IMR-90 (cell line): ENCODE measurements at regions not wholly inside any gene's neighbourhood (a gene's known extent, or its start where the extent isn't known, plus 50 kb on each side); places are given as distances from the start of the nearest gene placed in this dataset.

ENCODE experiments used
- BHLHE40 ChIP-seq: fragments of 150-350 bp; IDR thresholded peaks from 2 replicates; pipeline ENCODE4 v1.6.1; 2016; ENCODE audit warnings: mild to moderate bottlenecking, low read depth, low read length
- CEBPB ChIP-seq: IDR thresholded peaks from 2 replicates; pipeline ENCODE4 v1.6.1; 2012; ENCODE audit warnings: low read depth, low read length, improper control_type of control experiment
- MAFK ChIP-seq: IDR thresholded peaks from 2 replicates; pipeline ENCODE4 v1.6.1; 2012; ENCODE audit warnings: low read depth, low read length, improper control_type of control experiment
- MAZ ChIP-seq: IDR thresholded peaks from 2 replicates; pipeline ENCODE4 v1.6.1; 2012; ENCODE audit warnings: low read depth, mild to moderate bottlenecking, low read length, improper control_type of control experiment, moderate library complexity, borderline replicate concordance
- MXI1 ChIP-seq: IDR thresholded peaks from 2 replicates; pipeline ENCODE4 v1.6.1; 2012; ENCODE audit warnings: low read depth, mild to moderate bottlenecking, low read length, moderate library complexity, borderline replicate concordance
- POLR2A ChIP-seq: IDR thresholded peaks from 2 replicates; pipeline ENCODE4 v1.6.1; 2012; ENCODE audit warnings: mild to moderate bottlenecking, low read depth, low read length
- RAD21 ChIP-seq: IDR thresholded peaks from 2 replicates; pipeline ENCODE4 v1.6.1; 2012; ENCODE audit warnings: low read length, improper control_type of control experiment
- RFX5 ChIP-seq: IDR thresholded peaks from 2 replicates; pipeline ENCODE4 v1.8.0; 2012; ENCODE audit warnings: low read depth, mild to moderate bottlenecking, low read length, moderate library complexity
- USF2 ChIP-seq: fragments of 150-350 bp; IDR thresholded peaks from 2 replicates; pipeline ENCODE4 v1.6.1; 2017; ENCODE audit warnings: mild to moderate bottlenecking, antibody characterized with exemption, low read length, low read depth
- TF ChIP-seq, protein P1 (sequence below): conservative IDR thresholded peaks from 2 replicates; pipeline ENCODE4 v1.5.1; 2012; ENCODE audit warnings: mild to moderate bottlenecking, low read depth, low read length, improper control_type of control experiment
- TF ChIP-seq, protein P2 (sequence below): fragments of 150-350 bp; IDR thresholded peaks from 2 replicates; pipeline ENCODE4 v1.6.1; 2016; ENCODE audit warnings: low read depth, mild to moderate bottlenecking, low read length, moderate library complexity, borderline replicate concordance

DNA sequence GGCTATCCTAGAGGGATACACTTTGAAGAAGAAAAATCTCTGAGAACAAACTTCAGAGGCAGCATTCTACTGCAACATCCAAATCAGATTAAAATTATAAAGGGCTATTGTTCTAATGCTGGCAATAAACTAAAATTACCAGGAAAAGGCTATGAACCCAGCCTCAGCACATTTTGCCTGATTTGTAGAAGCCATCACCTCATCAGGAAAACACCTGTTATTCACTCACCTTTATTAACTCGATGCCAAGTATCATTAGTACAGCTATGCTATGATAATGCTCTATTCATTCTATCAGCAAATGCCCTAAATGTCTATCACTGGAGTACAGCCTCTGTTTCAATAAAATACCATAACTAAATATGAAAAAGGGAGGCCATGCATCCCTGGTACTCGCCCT is 510.2 kb downstream of the RASEF start:
- TF ChIP-seq POLR2A, result no peak
- TF ChIP-seq, protein P1, sequence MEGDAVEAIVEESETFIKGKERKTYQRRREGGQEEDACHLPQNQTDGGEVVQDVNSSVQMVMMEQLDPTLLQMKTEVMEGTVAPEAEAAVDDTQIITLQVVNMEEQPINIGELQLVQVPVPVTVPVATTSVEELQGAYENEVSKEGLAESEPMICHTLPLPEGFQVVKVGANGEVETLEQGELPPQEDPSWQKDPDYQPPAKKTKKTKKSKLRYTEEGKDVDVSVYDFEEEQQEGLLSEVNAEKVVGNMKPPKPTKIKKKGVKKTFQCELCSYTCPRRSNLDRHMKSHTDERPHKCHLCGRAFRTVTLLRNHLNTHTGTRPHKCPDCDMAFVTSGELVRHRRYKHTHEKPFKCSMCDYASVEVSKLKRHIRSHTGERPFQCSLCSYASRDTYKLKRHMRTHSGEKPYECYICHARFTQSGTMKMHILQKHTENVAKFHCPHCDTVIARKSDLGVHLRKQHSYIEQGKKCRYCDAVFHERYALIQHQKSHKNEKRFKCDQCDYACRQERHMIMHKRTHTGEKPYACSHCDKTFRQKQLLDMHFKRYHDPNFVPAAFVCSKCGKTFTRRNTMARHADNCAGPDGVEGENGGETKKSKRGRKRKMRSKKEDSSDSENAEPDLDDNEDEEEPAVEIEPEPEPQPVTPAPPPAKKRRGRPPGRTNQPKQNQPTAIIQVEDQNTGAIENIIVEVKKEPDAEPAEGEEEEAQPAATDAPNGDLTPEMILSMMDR, result no peak
- TF ChIP-seq, protein P2, sequence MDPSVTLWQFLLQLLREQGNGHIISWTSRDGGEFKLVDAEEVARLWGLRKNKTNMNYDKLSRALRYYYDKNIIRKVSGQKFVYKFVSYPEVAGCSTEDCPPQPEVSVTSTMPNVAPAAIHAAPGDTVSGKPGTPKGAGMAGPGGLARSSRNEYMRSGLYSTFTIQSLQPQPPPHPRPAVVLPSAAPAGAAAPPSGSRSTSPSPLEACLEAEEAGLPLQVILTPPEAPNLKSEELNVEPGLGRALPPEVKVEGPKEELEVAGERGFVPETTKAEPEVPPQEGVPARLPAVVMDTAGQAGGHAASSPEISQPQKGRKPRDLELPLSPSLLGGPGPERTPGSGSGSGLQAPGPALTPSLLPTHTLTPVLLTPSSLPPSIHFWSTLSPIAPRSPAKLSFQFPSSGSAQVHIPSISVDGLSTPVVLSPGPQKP, result no peak
- no peak for TF ChIP-seq RFX5
- no peak for TF ChIP-seq MAZ
- TF ChIP-seq CEBPB, result no peak
- TF ChIP-seq MXI1, result no peak
- TF ChIP-seq RAD21, result no peak
- TF ChIP-seq BHLHE40, result no peak
- TF ChIP-seq USF2, result no peak
- no peak for TF ChIP-seq MAFK
